Adrenal gland (tissue), 5 donors: ENCODE measurements at regions not wholly inside any gene's neighbourhood (a gene's known extent, or its start where the extent isn't known, plus 50 kb on each side); places are given as distances from the start of the nearest gene placed in this dataset.
"Not testable (repeated sequence)": the region's sequence is repeated elsewhere in the genome, so short reads cannot be mapped to it uniquely, and the experiment has no call there.

Experiments
- CTCF ChIP-seq, 6 experiments: fragments of 450-650 bp in 4 of 6; fragments of 200-600 bp in 2 of 6; sonication (generic) in 1 of 6; IDR thresholded peaks; 1 replicate in 5 of 6; 2 replicates in 1 of 6; pipeline versions ENCODE4 v1.5.1 to v1.8.0; 2016 to 2021; ENCODE audit warnings: antibody characterized with exemption in 6 of 6, mild to moderate bottlenecking in 2 of 6, moderate library complexity in 1 of 6
- POLR2A ChIP-seq, 2 donors: fragments of 450-650 bp; IDR thresholded peaks; one replicate each; pipeline ENCODE4 v1.6.1; 2017; ENCODE audit warnings: antibody characterized with exemption in 2 of 2, mild to moderate bottlenecking in 2 of 2, moderate library complexity in 1 of 2
- donor health status: DM: no; HTN: no; CAD: no.

GRCh38 chr10:47676102-47676501 lies 87.3 kb downstream of the SYT15B start:
- not testable (repeated sequence) for TF ChIP-seq CTCF, POLR2A (IDR thresholded peaks at IDR 0.05)
